ENCODE measurements at regions not wholly inside any gene's neighbourhood (a gene's known extent, or its start where the extent isn't known, plus 50 kb on each side); places are given as distances from the start of the nearest gene placed in this dataset.
"Not testable (repeated sequence)": the region's sequence is repeated elsewhere in the genome, so short reads cannot be mapped to it uniquely, and the experiment has no call there.

- DNase-seq (ENCODE audit: low read depth): no peak
Measured at GRCh38 chr5:52017567-52017966, 634.3 kb downstream of the ISL1 start.

DNA sequence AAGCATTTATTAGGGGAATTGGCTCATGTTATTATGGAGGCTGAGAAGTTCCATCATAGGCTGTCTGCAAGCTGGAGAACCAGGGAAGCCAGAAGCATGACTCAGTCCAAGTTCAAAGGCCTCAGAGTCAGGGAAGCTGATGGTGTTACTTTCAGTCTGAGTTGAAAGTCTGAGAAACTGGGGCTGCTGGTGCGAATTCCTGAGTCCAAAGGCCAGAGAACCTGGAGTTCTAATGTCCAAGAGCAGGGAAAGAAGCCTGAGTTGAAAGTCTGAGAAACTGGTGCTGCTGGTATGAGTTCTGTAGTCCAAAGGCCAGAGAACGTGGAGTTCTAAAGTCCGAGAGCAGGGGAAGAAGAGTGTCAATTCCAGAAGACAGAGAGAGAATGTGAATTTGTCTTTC is 641.1 kb downstream of the ISL1 start:
- no peak for DNase-seq (ENCODE audit: low read depth)

- DNase-seq (ENCODE audit: low read depth): not testable (repeated sequence)
Measured at GRCh38 chr5:52029836-52030235, 646.6 kb downstream of the ISL1 start.

DNA sequence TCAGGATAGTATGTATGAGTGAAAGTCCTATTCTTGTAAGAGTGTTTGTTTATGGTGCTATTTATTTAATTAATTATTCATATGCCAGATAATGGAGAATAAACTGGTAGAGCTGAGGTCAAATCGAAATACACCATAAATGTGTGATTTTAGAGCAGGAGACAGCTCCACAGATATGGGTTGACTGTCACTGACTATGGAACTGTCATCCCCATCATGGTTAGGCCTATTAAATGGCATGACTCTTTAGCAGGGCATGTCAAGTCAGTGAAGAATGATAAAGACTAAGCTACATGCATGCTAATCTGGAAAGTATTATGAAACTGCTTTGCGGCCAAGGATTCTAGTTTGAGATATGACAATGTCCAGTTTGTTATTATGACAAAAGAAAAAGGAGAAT is 658.6 kb downstream of the ISL1 start:
- no peak for DNase-seq (ENCODE audit: low read depth)

DNA sequence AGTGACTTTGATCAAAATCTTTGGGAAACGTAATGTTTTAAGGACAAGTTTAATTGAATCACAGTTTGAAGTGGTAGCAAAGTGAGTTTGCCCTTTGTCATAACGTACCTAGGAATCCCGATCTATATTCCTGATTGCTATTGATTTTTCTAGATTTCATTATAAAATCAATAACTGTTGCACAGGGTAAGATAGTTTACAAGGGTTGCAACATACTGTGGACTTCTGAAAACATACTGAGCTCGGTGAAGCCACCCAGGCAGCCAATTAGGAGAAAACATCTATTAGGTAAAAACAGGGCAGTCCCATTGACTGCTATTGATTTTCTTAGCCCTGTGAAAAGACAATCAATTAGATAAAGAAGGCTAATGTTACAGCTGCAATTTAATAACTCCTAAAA is 659.9 kb downstream of the ISL1 start:
- no peak for DNase-seq (ENCODE audit: low read depth)

GRCh38 chr5:52043543-52043942 is 660.3 kb downstream of the ISL1 start:
- no peak for DNase-seq (ENCODE audit: low read depth)

DNA sequence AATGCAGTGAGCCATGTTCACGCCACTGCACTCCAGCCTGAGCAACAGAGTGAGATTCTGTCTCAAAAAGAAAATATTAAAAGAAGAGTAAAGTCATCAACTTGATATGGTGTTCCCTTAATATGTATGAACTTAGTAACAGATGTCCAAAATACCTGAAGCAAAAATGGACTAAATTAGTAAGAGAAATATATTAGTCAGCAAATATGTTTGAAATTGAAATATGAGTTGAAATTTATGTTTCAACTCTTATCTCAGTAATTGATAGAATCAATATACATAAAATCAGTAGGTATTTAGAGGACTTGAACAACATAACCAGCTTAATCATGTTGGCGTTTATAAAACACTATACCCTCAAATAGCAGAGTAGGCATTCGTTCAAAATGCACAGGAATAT is 668.5 kb downstream of the ISL1 start:
- DNase-seq (ENCODE audit: low read depth): no peak

GRCh38 chr5:52063186-52063585 is 679.9 kb downstream of the ISL1 start:
- DNase-seq (ENCODE audit: low read depth): no peak

DNA sequence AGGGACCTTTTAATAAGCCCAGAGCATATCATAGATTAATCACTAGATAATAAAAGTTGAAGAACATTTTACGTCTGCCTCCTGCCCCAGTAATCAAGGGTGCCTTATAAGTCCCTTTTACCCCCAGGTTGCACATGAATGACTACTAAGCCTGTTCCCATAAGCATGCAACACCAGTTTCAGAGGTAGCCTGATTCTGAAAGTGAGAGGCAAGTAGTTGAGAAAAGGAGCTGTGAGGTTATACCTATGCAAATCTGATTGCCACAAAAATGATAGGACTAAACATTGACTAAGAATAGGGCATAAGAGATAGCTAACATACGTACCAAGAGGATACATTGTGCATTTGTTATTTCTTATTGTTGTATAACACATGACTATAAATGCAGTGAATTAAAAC is 681.9 kb downstream of the ISL1 start:
- DNase-seq (ENCODE audit: low read depth): no peak

- no peak for DNase-seq (ENCODE audit: low read depth)
Measured at GRCh38 chr5:52069997-52070396, 686.7 kb downstream of the ISL1 start.

- no peak for DNase-seq (ENCODE audit: low read depth)
Measured at GRCh38 chr5:52073993-52074689, 690.9 kb downstream of the ISL1 start.

- no peak for DNase-seq (ENCODE audit: low read depth)
Measured at GRCh38 chr5:52077941-52078815, 694.9 kb downstream of the ISL1 start.

DNA sequence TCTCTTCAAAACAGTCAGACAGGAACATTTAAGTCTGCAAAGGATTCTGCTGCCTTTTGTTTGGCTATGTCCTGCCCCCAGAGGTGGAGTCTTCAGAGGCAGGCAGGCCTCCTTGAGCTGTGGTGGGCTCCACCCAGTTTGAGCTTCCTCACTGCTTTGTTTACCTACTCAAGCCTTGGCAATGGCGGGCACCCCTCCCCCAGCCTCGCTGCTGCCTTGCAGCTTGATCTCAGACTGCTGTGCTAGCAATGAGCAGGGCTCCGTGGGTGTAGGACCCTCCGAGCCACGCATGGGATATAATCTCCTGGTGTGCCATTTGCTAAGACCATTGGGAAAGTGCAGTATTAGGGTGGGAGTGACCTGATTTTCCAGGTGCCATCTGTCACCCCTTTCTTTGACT is 685.4 kb upstream of the ITGA1 start:
- DNase-seq (ENCODE audit: low read depth): not testable (repeated sequence)

DNA sequence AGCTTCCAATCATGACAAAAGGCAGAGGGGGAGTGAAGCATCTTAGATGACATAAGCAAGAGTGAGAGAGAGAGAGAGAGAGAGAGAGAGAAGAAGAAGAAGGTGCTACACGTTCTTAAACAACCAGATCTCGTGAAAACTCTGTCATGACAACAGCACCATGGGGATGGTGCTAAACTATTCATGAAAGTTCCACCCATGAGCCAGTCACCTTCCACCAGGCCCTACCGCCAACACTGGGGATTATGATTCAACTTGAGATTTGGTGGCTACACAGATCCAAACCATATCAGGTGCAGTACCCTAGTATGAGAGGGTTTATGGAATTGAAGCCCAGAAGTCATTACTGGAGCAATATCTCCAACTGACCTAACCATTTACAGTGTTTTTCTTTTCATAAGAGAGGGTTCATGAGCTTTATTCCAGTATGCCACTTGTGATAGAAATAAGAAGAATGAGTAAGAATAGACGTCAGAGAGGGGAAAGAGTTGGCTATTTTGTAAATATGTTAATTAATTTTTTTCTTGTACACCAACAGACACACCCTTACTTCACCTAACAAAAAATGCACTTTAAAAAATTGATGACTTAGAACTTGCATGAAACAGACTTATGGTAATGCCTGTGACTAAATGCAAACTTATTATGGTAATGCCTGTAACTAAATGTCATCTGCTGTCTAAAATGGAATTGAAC is 680.4 kb upstream of the ITGA1 start:
- no peak for DNase-seq (ENCODE audit: low read depth)

GRCh38 chr5:52119768-52120167 is 667.9 kb upstream of the ITGA1 start:
- no peak for DNase-seq (ENCODE audit: low read depth)

GRCh38 chr5:52132053-52132452 is 655.7 kb upstream of the ITGA1 start:
- DNase-seq (ENCODE audit: low read depth): no peak

GRCh38 chr5:52134013-52134650 is 653.6 kb upstream of the ITGA1 start:
- DNase-seq (ENCODE audit: low read depth): no peak

DNA sequence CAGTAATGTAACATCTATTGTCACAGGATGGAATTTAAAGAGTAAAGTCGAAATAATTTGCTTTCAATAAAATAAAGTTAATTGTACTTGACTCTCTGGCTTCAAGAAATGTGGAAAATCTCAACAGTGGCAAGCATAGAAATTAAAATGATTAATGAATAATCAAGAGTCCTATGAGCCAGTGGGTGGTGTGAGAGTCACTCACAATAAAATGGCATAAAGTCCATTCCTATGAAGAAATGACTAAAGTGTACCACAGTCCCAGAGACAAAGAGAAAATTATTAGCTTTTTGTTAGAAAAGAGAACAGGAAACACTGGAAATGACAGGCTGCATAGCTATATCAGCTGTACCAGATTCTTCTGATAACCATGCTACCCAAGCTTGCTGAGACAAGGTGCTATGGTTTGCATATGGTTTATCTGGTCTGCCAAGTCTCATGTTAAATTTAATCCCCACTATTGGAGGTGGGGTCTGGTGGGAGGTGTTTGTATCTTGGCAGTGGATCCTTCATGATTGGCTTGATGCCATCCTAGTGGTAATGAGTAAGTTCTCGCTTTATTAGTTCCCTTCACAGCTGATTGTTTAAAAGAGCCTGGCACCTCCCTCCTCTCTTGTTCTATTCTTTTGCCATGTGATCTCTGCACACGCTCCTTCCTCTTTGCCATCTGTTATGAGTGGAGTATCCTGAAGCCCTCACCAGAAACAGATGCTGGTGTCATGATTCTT is 647.7 kb upstream of the ITGA1 start:
- DNase-seq (ENCODE audit: low read depth): no peak

- DNase-seq (ENCODE audit: low read depth): no peak
Measured at GRCh38 chr5:52148679-52149078, 639.0 kb upstream of the ITGA1 start.

DNA sequence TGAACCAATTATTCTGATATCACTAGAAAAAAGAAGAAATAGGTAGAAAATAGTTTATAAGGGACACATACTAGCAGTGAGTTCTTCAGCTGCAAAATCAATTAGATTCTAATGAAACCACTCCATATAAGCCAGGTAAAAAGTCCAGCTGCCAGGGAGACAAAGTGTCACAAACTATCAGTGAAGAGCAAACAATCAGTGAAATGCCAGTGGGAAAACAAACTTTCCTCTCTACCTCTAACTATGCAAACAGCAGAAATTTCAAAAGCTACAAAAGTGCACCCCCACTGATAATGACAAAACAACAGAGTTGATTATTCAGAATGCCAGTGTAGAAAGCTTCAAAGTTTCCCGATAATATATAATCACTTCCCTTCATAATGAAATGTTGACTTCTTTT is 637.2 kb upstream of the ITGA1 start:
- DNase-seq (ENCODE audit: low read depth): no peak

DNA sequence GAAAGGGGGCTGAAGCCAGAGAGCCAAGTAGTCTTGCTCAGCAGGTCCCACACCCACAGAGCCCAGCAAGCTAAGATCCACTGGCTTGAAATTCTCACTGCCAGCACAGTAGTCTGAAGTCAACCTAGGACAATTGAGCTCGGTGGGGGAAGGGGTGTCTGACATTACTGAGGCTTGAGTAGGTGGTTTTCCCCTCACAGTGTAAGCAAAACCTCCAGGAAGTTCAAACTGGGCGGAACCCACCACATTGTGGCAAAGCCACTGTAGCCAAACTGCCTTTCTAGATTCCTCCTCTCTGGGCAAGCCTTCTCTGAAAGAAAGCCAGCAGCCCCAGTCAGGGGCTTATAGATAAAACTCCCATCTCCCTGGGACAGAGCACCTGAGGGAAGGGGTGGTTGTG is 630.9 kb upstream of the ITGA1 start:
- not testable (repeated sequence) for DNase-seq (ENCODE audit: low read depth)

GRCh38 chr5:52165806-52166205 is 621.9 kb upstream of the ITGA1 start:
- DNase-seq (ENCODE audit: low read depth): not testable (repeated sequence)
